ENCODE measurements at regions not wholly inside any gene's neighbourhood (a gene's known extent, or its start where the extent isn't known, plus 50 kb on each side); places are given as distances from the start of the nearest gene placed in this dataset.

- TF ChIP-seq CTCF (IDR thresholded peaks at IDR 0.05) (no peak), POLR2A (IDR thresholded peaks at IDR 0.05) (no peak)
Measured at GRCh38 chr2:23298551-23298950, 86.4 kb upstream of the KLHL29 start.
